K562 (cell line): ENCODE measurements at regions not wholly inside any gene's neighbourhood (a gene's known extent, or its start where the extent isn't known, plus 50 kb on each side); places are given as distances from the start of the nearest gene placed in this dataset.

Experiments
- RBBP5 ChIP-seq: fragments of 200-600 bp; sonication (generic); IDR thresholded peaks from 2 replicates; pipeline ENCODE4 v1.6.1; 2012; ENCODE audit warnings: borderline replicate concordance, mild to moderate bottlenecking, low read length, control low read depth, inconsistent platforms; ENCODE audit not compliant: insufficient read depth, poor library complexity, severe bottlenecking
- ZNF639 ChIP-seq, 2 experiments: fragments of 200-800 bp in 1 of 2; sonication (Bioruptor generic) in 1 of 2; sonication (generic) in 1 of 2; formaldehyde crosslinking in 1 of 2; IDR thresholded peaks in 1 of 2; conservative IDR thresholded peaks in 1 of 2; 2 replicates each; pipeline versions ENCODE4 v1.5.0 to v1.6.1; 2016 to 2020; ENCODE audit warnings: missing compliant biosample characterization in 1 of 2, missing genetic modification characterization in 1 of 2, missing genetic modification reagents in 1 of 2
- ZZZ3 ChIP-seq: fragments of 450-650 bp; IDR thresholded peaks from 2 replicates; pipeline ENCODE4 v1.6.1; 2016; ENCODE audit warnings: antibody characterized with exemption, mild to moderate bottlenecking, moderate library complexity
- TF ChIP-seq, protein P1 (sequence below): sonication (generic); formaldehyde crosslinking; IDR thresholded peaks from 2 replicates; pipeline ENCODE4 v1.8.0; 2022; ENCODE audit warnings: missing genetic modification reagents, mild to moderate bottlenecking, borderline replicate concordance
- TF ChIP-seq, protein P2 (sequence below): IDR thresholded peaks from 3 replicates; pipeline ENCODE4 v1.6.1; 2011; ENCODE audit warnings: borderline replicate concordance, mild to moderate bottlenecking; ENCODE audit not compliant: insufficient read length, insufficient read depth
- TF ChIP-seq, protein P3 (sequence below), 2 experiments: fragments of 450-650 bp; IDR thresholded peaks; 2 replicates each; pipeline ENCODE4 v1.6.1; 2016; ENCODE audit warnings: mild to moderate bottlenecking in 2 of 2, borderline replicate concordance in 1 of 2, low read depth in 1 of 2, moderate library complexity in 1 of 2
- TF ChIP-seq, protein P4 (sequence below): sonication (generic); formaldehyde crosslinking; IDR thresholded peaks from 2 replicates; pipeline ENCODE4 v1.8.1; 2023; ENCODE audit warnings: mild to moderate bottlenecking, missing genetic modification reagents

- TF ChIP-seq ZNF639 (CRISPR knock-in tag; conservative IDR thresholded peaks at IDR 0.05 in 1 of 2, IDR thresholded peaks at IDR 0.05 in 1 of 2) (no peak), ZZZ3 (no peak), RBBP5 (no peak)
- TF ChIP-seq, protein P1, sequence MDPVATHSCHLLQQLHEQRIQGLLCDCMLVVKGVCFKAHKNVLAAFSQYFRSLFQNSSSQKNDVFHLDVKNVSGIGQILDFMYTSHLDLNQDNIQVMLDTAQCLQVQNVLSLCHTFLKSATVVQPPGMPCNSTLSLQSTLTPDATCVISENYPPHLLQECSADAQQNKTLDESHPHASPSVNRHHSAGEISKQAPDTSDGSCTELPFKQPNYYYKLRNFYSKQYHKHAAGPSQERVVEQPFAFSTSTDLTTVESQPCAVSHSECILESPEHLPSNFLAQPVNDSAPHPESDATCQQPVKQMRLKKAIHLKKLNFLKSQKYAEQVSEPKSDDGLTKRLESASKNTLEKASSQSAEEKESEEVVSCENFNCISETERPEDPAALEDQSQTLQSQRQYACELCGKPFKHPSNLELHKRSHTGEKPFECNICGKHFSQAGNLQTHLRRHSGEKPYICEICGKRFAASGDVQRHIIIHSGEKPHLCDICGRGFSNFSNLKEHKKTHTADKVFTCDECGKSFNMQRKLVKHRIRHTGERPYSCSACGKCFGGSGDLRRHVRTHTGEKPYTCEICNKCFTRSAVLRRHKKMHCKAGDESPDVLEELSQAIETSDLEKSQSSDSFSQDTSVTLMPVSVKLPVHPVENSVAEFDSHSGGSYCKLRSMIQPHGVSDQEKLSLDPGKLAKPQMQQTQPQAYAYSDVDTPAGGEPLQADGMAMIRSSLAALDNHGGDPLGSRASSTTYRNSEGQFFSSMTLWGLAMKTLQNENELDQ (CRISPR knock-in tag): no peak
- TF ChIP-seq, protein P2, sequence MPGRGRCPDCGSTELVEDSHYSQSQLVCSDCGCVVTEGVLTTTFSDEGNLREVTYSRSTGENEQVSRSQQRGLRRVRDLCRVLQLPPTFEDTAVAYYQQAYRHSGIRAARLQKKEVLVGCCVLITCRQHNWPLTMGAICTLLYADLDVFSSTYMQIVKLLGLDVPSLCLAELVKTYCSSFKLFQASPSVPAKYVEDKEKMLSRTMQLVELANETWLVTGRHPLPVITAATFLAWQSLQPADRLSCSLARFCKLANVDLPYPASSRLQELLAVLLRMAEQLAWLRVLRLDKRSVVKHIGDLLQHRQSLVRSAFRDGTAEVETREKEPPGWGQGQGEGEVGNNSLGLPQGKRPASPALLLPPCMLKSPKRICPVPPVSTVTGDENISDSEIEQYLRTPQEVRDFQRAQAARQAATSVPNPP: no peak
- TF ChIP-seq, protein P3, sequence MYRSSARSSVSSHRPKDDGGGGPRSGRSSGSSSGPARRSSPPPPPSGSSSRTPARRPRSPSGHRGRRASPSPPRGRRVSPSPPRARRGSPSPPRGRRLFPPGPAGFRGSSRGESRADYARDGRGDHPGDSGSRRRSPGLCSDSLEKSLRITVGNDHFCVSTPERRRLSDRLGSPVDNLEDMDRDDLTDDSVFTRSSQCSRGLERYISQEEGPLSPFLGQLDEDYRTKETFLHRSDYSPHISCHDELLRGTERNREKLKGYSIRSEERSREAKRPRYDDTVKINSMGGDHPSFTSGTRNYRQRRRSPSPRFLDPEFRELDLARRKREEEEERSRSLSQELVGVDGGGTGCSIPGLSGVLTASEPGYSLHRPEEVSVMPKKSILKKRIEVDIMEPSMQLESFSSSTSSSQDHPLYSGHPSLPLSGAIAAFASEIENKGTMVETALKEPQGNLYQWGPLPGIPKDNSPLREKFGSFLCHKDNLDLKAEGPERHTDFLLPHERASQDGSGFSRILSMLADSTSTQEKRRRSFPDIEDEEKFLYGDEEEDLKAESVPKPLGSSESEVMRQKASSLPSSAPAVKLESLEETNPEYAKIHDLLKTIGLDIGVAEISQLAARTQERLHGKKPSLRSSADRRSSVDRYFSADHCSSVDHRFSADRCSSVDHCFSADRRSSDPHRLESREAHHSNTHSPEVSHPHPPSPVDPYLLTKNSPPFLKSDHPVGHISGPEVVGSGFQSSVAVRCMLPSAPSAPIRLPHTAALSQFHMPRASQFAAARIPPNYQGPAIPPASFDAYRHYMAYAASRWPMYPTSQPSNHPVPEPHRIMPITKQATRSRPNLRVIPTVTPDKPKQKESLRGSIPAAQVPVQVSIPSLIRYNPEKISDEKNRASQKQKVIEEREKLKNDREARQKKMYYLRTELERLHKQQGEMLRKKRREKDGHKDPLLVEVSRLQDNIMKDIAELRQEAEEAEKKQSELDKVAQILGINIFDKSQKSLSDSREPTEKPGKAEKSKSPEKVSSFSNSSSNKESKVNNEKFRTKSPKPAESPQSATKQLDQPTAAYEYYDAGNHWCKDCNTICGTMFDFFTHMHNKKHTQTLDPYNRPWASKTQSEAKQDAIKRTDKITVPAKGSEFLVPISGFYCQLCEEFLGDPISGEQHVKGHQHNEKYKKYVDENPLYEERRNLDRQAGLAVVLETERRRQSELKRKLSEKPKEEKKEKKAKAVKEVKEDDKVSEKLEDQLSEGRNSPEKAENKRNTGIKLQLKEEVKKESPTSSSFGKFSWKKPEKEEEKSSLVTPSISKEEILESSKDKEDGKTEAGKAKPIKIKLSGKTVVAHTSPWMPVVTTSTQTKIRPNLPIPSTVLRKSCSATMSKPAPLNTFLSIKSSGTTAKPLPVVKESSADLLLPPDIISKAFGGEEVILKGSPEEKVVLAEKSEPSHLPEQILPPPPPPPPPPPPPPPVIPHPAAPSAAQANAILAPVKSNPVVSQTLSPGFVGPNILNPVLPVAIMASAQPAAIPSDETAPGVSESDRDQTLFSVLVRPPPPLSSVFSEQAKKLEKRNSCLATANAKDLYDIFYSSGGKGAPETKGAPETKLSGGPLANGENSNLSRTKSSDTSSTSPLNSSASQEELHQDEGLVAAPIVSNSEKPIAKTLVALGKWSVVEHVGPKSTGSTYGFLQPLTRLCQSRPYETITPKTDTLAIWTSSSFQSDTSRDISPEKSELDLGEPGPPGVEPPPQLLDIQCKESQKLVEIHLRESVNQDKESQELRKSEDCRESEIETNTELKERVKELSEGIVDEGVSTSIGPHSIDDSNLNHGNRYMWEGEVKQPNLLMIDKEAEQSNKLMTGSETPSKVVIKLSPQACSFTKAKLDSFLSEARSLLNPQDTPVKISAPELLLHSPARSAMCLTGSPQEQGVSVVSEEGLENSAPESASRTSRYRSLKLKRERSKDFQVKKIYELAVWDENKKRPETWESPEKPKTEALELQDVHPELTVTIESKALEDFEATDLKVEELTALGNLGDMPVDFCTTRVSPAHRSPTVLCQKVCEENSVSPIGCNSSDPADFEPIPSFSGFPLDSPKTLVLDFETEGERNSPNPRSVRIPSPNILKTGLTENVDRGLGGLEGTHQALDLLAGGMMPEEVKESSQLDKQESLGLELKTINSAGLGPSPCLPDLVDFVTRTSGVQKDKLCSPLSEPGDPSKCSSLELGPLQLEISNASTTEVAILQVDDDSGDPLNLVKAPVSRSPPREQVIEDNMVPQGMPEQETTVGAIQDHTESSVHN (IDR thresholded peaks at IDR 0.05; ENCODE audit: borderline replicate concordance in 1 of 2, low read depth in 1 of 2): no peak
- TF ChIP-seq, protein P4, sequence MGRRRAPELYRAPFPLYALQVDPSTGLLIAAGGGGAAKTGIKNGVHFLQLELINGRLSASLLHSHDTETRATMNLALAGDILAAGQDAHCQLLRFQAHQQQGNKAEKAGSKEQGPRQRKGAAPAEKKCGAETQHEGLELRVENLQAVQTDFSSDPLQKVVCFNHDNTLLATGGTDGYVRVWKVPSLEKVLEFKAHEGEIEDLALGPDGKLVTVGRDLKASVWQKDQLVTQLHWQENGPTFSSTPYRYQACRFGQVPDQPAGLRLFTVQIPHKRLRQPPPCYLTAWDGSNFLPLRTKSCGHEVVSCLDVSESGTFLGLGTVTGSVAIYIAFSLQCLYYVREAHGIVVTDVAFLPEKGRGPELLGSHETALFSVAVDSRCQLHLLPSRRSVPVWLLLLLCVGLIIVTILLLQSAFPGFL (CRISPR knock-in tag): no peak
Measured at GRCh38 chr4:45030059-45030458, 303.7 kb upstream of the GNPDA2 start.
